Right cardiac atrium (tissue), 5 donors: ENCODE measurements at regions not wholly inside any gene's neighbourhood (a gene's known extent, or its start where the extent isn't known, plus 50 kb on each side); places are given as distances from the start of the nearest gene placed in this dataset.
"Not testable (repeated sequence)": the region's sequence is repeated elsewhere in the genome, so short reads cannot be mapped to it uniquely, and the experiment has no call there.

Experiments used
- ATAC-seq, 2 donors: fragments of 200-7000 bp; cut with Tn5 transposase; one replicate each; pipeline versions ENCODE4 v1.8.0 to v1.9.1; 2020; ENCODE audit warnings: moderate library complexity in 2 of 2, mild to moderate bottlenecking in 1 of 2
- DNase-seq, 3 donors: peaks; one replicate each; pipeline ENCODE4 v3.0.0-alpha.2; 2020
- H3K27ac ChIP-seq: one replicate; pipeline ENCODE4 v1.5.1; 2013; ENCODE audit warnings: mild to moderate bottlenecking, low read length, control low read depth, moderate library complexity
- H3K27me3 ChIP-seq: one replicate; pipeline ENCODE4 v1.6.1; 2013; ENCODE audit not compliant: control insufficient read depth, insufficient read depth
- H3K4me1 ChIP-seq: one replicate; pipeline ENCODE4 v1.6.1; 2013; ENCODE audit warnings: low read length; ENCODE audit not compliant: control insufficient read depth, insufficient read depth
- H3K4me3 ChIP-seq: one replicate; pipeline ENCODE4 v1.5.1; 2013; ENCODE audit warnings: low read length, control low read depth
- H3K9me3 ChIP-seq: one replicate; pipeline ENCODE4 v1.6.1; 2013; ENCODE audit warnings: low read length; ENCODE audit not compliant: control insufficient read depth
- WGBS: extraction: QIAGEN DNeasy Blood & Tissue Kit; methylation state at CpG from one replicate; pipeline ENCODE4 v1.1.7; 2013; 5-methylcytosine and 5-hydroxymethylcytosine counted together
- intact Hi-C, 4 donors: fragments of 100-400 bp; cut with DNase I; formaldehyde crosslinking; loops; one replicate each; pipeline versions ENCODE4 v1.11.0 to v1.14.0; 2022 to 2023
- donor health status: healthy with polysubstance abuse.
- donor health status: DM: no; HTN: yes; CAD: no.
- donor health status: DM: no; HTN: no; CAD: no.
- donor health status: DM: no; HTN: yes; CAD: no; lungs with severe emphysema.
- donor health status: DM: yes; HTN: yes; CAD: no.

DNA sequence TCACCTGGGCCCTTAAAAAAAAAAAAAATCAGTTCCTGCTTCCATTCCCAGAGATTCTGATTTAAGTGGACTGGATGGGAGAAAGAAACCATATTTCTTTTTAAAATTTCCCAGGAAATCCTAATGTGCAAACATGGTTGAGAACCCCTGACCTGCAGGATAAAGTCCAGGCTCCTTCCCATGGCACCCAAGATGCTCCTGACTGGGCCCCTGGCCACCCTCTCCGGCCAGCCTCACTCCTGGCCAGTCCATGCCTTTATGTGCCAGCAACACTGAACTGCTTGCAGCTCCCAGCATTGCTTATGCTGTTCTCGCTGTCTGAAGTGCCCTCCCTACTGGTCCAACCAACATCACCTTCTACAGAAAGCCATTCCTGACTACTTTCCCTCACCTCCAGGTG is 93.9 kb downstream of the TEX35 start:
- Histone ChIP-seq H3K9me3 (no peaks in the 10 kb centered on the region), H3K27me3 (no peaks in the 10 kb centered on the region), H3K4me3 (no peak overlapping the region), H3K4me1 (peaks cover 1% of the 10 kb centered on the region), H3K27ac (no peak overlapping the region)
- intact Hi-C loops: no loop called here
- DNase-seq (no peak), ATAC-seq (no peak)
- WGBS: 92% methylated on average over 2 of the region's 2 CpGs

DNA sequence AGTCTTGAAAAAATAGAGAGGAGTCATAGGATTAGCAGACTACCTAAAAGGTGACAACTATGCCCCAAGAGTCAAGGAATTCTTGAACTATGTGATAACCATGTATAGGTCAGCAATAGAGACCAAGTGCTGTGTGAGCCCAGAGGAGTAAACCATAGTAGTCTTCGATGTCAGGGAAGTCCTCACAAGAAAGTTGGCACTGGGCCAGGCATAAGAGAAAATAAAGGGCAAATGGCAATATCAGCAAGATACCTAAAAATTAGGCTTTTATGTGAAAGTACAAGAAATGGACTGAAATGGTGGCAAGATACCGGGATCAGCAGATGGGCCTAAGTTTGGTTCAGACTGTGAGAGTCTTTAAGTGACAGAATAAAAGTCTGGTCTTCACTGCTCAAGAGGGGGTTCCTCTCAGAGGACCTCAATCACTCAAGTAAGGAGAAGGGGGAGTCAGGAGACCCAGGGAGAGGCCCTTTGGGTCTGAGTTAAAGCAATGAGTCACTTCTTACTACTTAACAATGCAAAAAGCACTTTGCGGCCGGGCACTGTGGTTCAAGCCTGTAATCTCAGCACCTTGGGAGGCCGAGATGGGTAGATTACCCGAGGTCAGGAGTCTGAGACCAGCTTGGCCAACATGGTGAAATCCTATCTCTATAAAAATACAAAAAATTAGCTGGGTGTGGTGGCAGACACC is 95.0 kb downstream of the TEX35 start:
- peaks cover 1% of the 10 kb centered on the region for H3K4me1 ChIP-seq
- H3K4me3 ChIP-seq: no peak overlapping the region
- no peak overlapping the region for H3K27ac ChIP-seq
- no peak for ATAC-seq
- H3K9me3 ChIP-seq: no peaks in the 10 kb centered on the region
- intact Hi-C loops: no loop called here
- no peak for DNase-seq
- 79% methylated on average over 6 of the region's 6 CpGs for WGBS
- H3K27me3 ChIP-seq: no peaks in the 10 kb centered on the region

- intact Hi-C loops: no loop called here
- no peaks in the 10 kb centered on the region for H3K9me3 ChIP-seq
- WGBS: 25% methylated on average over 2 of the region's 2 CpGs
- no peak for ATAC-seq
- no peaks in the 10 kb centered on the region for H3K27me3 ChIP-seq
- DNase-seq: no peak
- peaks cover 1% of the 10 kb centered on the region for H3K4me1 ChIP-seq
- no peak overlapping the region for H3K27ac ChIP-seq
- no peak overlapping the region for H3K4me3 ChIP-seq
Observed at GRCh38 chr1:178609015-178609414, 96.1 kb downstream of the TEX35 start.

GRCh38 chr1:178610690-178611410 is 97.9 kb downstream of the TEX35 start:
- H3K27ac ChIP-seq, H3K27me3 ChIP-seq, H3K9me3 ChIP-seq, H3K4me1 ChIP-seq, DNase-seq, H3K4me3 ChIP-seq, ATAC-seq, intact Hi-C loops: not testable (repeated sequence)
- 80% methylated on average over 10 of the region's 10 CpGs for WGBS

GRCh38 chr1:178612261-178612660 is 99.4 kb downstream of the TEX35 start:
- no peaks in the 10 kb centered on the region for H3K9me3 ChIP-seq
- DNase-seq (no peak), ATAC-seq (no peak)
- intact Hi-C loops: no loop called here
- H3K27me3 ChIP-seq: no peaks in the 10 kb centered on the region
- 62% methylated on average over 2 of the region's 2 CpGs for WGBS
- H3K27ac ChIP-seq: no peak overlapping the region
- peaks cover 1% of the 10 kb centered on the region for H3K4me1 ChIP-seq
- no peak overlapping the region for H3K4me3 ChIP-seq

DNA sequence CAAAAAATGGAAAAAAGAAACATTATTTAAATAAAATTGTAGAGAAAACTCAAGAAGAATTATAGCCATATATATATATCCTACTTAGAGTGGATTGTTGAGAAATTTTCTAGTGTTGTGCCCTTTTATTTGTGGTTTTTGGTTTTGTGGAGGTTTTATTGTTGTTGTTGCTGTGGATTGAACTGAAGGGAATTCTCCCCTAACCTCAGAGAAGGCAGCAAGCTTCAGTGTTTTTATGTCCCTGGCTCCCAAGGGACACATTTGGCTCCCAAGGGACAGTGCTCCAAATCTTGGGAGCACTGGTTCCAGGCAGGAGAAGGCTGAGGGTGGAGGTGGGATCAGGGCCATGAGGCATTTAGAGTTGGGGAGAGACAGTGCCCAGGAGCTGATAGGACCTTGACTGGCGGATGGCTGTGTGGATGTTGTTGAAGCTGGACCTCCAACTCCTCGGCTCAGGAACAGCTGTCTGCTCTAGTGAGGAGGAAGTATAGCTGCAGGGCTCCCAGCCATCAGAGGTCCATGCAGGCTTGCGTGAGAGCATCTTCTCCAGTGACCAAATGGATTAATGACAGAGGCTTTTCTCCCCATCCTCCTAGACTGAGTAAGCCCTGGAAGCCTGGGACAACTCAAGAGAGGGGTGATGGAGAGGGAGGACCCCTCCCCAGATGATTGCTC is 100.5 kb downstream of the TEX35 start:
- intact Hi-C loops: no loop called here
- DNase-seq: no peak
- WGBS: 82% methylated on average over 3 of the region's 3 CpGs

GRCh38 chr1:178614286-178614685 is 101.4 kb downstream of the TEX35 start:
- Histone ChIP-seq H3K4me1 (peaks cover 1% of the 10 kb centered on the region), H3K27ac (no peak overlapping the region), H3K27me3 (no peaks in the 10 kb centered on the region), H3K9me3 (no peaks in the 10 kb centered on the region), H3K4me3 (no peak overlapping the region)
- intact Hi-C loops: no loop called here
- ATAC-seq: no peak
- DNase-seq: no peak
- WGBS: 85% methylated on average over 8 of the region's 8 CpGs

More for the DNA sequence above, 100.5 kb downstream of the TEX35 start:
- Histone ChIP-seq H3K4me3 (no peak overlapping the region), H3K4me1 (peaks cover 1% of the 10 kb centered on the region), H3K9me3 (no peaks in the 10 kb centered on the region), H3K27me3 (no peaks in the 10 kb centered on the region), H3K27ac (no peak overlapping the region)
- ATAC-seq: no peak

- Histone ChIP-seq H3K27ac (no peak overlapping the region), H3K9me3 (peaks cover 3% of the 10 kb centered on the region), H3K4me1 (no peaks in the 10 kb centered on the region), H3K27me3 (no peaks in the 10 kb centered on the region), H3K4me3 (no peak overlapping the region)
- ATAC-seq (no peak), DNase-seq (no peak)
- intact Hi-C loops: no loop called here
- WGBS: 86% methylated on average over 4 of the region's 4 CpGs
Observed at GRCh38 chr1:178619042-178619927, 105.8 kb upstream of the RALGPS2 start.

DNA sequence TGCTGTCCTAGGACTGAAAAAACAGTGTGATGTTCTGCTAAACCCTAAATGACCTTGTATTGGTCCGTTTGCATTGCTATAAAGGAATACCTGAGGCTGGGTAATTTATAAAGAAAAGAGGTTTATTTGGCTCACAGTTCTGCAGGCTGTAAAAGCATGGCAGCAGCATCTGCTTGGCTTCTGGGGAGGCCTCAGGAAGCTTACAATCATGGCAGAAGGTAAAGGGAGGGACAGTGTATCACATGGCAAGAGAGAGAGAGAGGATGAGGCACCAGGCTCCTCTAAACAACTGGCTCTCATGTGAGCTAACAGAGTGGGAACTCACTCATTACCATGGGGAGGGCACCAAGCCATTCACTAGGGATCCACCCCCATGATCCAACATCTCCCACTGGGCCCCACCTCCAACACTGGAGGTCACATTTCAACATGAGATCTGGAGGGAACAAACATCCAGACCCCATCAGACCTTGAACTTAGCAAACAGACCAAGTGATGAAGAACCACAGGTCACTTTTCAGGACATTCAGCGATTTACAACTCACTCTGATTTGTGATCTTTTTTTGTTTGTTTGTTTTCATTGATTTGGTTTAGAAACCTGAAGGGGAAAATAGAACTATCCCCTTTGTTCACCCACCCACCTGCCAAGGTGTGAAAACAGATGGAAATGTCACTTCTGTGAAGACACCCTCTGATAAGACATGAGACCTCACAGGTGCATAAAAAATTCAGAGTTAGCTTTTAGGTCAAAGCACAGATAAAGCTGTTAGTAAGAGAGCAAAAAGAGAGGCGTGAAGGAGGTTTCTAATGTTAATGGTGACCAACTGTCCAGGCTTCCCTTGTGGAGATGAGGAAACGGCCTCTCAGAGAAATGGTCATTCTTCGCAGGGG is 104.2 kb upstream of the RALGPS2 start:
- Histone ChIP-seq H3K27ac (no peak overlapping the region), H3K27me3 (no peaks in the 10 kb centered on the region), H3K4me1 (no peaks in the 10 kb centered on the region), H3K9me3 (peaks cover 3% of the 10 kb centered on the region), H3K4me3 (no peak overlapping the region)
- intact Hi-C loops: loop anchor here in 1 of 4 donors (10.0 kb wide), 1 partner anchor 54 kb away; no protein-coding TSS in a partner anchor
- 85% methylated on average over 5 of the region's 5 CpGs for WGBS
- DNase-seq (no peak), ATAC-seq (no peak)

DNA sequence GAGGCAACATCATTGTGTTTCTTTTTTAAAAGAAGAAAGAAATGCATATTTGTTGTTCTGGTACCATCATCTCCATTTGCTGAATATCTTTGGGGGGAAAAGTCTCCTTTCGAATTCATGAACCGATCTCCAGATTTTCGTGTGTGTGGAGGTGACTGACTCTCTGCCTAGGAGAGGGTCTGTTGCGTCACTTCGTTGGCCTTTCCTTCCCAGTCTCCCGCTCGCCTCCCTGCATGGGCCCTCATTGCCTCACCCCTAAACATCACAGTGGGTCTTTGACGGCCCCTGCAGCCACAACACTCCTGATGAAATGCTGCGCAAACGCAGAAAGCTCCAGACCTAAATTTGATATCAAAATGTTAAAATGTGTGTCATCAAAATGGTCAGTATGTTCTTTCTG is 103.2 kb upstream of the RALGPS2 start:
- Histone ChIP-seq H3K27me3 (no peaks in the 10 kb centered on the region), H3K27ac (no peak overlapping the region), H3K9me3 (peaks cover 3% of the 10 kb centered on the region), H3K4me1 (no peaks in the 10 kb centered on the region), H3K4me3 (no peak overlapping the region)
- WGBS: 90% methylated on average over 10 of the region's 10 CpGs
- no peak for DNase-seq
- ATAC-seq: no peak
- intact Hi-C loops: loop anchor here in 1 of 4 donors (10.0 kb wide), 1 partner anchor 53 kb away; no protein-coding TSS in a partner anchor
